ENCODE measurements at regions not wholly inside any gene's neighbourhood (a gene's known extent, or its start where the extent isn't known, plus 50 kb on each side); places are given as distances from the start of the nearest gene placed in this dataset.

DNA sequence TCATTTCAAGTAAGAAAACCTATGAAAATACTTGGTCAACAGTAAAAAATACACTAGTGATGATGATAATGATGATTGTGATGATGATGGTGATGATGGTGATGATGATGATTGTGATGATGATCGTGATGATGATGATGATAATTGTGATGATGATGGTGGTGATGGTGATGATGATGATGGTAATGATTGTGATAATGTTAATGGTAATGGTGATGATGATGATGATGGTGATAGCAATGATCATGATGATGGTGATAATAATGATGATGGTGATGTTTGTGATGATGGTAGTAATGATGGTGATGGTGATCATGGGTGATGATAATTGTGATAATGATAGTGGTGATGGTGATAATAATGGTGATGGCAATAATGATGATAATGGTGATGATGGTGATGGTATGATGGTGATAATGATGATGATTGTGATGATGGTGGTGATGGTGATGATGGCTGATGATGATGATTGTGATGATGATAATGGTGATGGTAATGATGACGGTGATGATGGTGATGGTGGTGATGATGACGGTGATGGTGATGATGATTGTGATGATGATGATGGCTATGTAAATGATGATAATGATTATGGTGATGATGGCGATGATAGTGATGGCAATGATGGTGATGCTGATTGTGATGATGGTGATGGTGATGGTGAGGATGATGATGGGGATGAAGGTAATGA, 62.1 kb downstream of the VCX3A start:
- TF ChIP-seq, protein P1, sequence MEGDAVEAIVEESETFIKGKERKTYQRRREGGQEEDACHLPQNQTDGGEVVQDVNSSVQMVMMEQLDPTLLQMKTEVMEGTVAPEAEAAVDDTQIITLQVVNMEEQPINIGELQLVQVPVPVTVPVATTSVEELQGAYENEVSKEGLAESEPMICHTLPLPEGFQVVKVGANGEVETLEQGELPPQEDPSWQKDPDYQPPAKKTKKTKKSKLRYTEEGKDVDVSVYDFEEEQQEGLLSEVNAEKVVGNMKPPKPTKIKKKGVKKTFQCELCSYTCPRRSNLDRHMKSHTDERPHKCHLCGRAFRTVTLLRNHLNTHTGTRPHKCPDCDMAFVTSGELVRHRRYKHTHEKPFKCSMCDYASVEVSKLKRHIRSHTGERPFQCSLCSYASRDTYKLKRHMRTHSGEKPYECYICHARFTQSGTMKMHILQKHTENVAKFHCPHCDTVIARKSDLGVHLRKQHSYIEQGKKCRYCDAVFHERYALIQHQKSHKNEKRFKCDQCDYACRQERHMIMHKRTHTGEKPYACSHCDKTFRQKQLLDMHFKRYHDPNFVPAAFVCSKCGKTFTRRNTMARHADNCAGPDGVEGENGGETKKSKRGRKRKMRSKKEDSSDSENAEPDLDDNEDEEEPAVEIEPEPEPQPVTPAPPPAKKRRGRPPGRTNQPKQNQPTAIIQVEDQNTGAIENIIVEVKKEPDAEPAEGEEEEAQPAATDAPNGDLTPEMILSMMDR (IDR thresholded peaks at IDR 0.05; ENCODE audit: low read depth, low read length): no peak
- ChIA-PET POLR2A (no interaction called here), CTCF (no interaction called here)
- no peak for DNase-seq (ENCODE audit: low read depth, low spot score)
- no peak overlapping the region for H3K4me3 ChIP-seq (ENCODE audit: low read depth, low read length)
- no peaks in the 10 kb centered on the region for H3K27me3 ChIP-seq (ENCODE audit: control insufficient read depth, insufficient read depth, low read length)
- H3K27ac ChIP-seq (ENCODE audit: low read depth, low read length): no peak overlapping the region
- no peaks in the 10 kb centered on the region; the same call in 1 of the 2 replicates for H3K9me3 ChIP-seq (ENCODE audit: control insufficient read depth, insufficient read depth, low read length)

GRCh38 chrX:6468706-6469105, 66.2 kb downstream of the VCX3A start:
- Histone ChIP-seq H3K4me3 (ENCODE audit: low read depth, low read length) (no peak overlapping the region), H3K9me3 (ENCODE audit: control insufficient read depth, insufficient read depth, low read length) (no peaks in the 10 kb centered on the region; the same call in 1 of the 2 replicates), H3K27me3 (ENCODE audit: control insufficient read depth, insufficient read depth, low read length) (no peaks in the 10 kb centered on the region), H3K27ac (ENCODE audit: low read depth, low read length) (no peak overlapping the region)
- DNase-seq (ENCODE audit: low read depth, low spot score): no peak
- TF ChIP-seq, protein P1 (IDR thresholded peaks at IDR 0.05; ENCODE audit: low read depth, low read length): no peak
- POLR2A ChIA-PET: no interaction called here
- CTCF ChIA-PET: no interaction called here

DNA sequence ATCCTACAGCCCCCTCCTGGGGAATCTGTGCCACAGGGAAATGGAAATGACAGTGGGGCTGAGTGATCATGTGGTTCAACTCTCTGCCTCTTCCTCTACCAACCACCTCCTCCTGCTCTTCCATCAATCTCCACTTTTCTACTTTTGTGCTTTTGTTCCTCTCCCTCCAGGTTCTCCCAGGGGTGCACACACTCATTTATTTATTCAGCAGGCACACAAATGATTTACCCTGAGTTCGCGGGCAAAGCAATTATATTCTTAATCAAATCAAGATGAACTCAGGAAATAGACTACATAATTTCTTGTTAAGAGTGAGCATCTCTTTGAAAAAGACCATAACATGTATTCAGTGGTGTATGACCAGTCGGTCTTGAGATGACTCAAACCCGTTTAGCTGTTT, 69.2 kb downstream of the VCX3A start:
- Histone ChIP-seq H3K27ac (ENCODE audit: low read depth, low read length) (no peak overlapping the region), H3K27me3 (ENCODE audit: control insufficient read depth, insufficient read depth, low read length) (no peaks in the 10 kb centered on the region), H3K9me3 (ENCODE audit: control insufficient read depth, insufficient read depth, low read length) (peaks cover 3% of the 10 kb centered on the region; the same call in 1 of the 2 replicates), H3K4me3 (ENCODE audit: low read depth, low read length) (no peak overlapping the region)
- CTCF ChIA-PET: no interaction called here
- POLR2A ChIA-PET: no interaction called here
- TF ChIP-seq, protein P1 (IDR thresholded peaks at IDR 0.05; ENCODE audit: low read depth, low read length): no peak
- DNase-seq (ENCODE audit: low read depth, low spot score): no peak

GRCh38 chrX:6464726-6465125, 70.2 kb downstream of the VCX3A start:
- H3K4me3 ChIP-seq (ENCODE audit: low read depth, low read length): no peak overlapping the region
- H3K27ac ChIP-seq (ENCODE audit: low read depth, low read length): no peak overlapping the region
- DNase-seq (ENCODE audit: low read depth, low spot score): no peak
- H3K27me3 ChIP-seq (ENCODE audit: control insufficient read depth, insufficient read depth, low read length): no peaks in the 10 kb centered on the region
- ChIA-PET CTCF (no interaction called here), POLR2A (no interaction called here)
- TF ChIP-seq, protein P1 (IDR thresholded peaks at IDR 0.05; ENCODE audit: low read depth, low read length): no peak
- peaks cover 3% of the 10 kb centered on the region; the same call in 1 of the 2 replicates for H3K9me3 ChIP-seq (ENCODE audit: control insufficient read depth, insufficient read depth, low read length)

GRCh38 chrX:6460893-6461490, 73.9 kb downstream of the VCX3A start:
- TF ChIP-seq, protein P1 (IDR thresholded peaks at IDR 0.05; ENCODE audit: low read depth, low read length): no peak
- Histone ChIP-seq H3K27me3 (ENCODE audit: control insufficient read depth, insufficient read depth, low read length) (no peaks in the 10 kb centered on the region), H3K27ac (ENCODE audit: low read depth, low read length) (no peak overlapping the region), H3K4me3 (ENCODE audit: low read depth, low read length) (no peak overlapping the region), H3K9me3 (ENCODE audit: control insufficient read depth, insufficient read depth, low read length) (peaks cover 3% of the 10 kb centered on the region; the same call in 1 of the 2 replicates)
- CTCF ChIA-PET: no interaction called here
- DNase-seq (ENCODE audit: low read depth, low spot score): no peak
- POLR2A ChIA-PET: no interaction called here
